Activated T-helper 1 cell treated with anti-CD3 and anti-CD28 coated beads, Interleukin-12 subunit alpha, Interleukin-12 subunit beta, Interleukin-2, Interleukin-4 antibody, amounts not matched to agents 30 ng/mL and 10 ng/mL and 1 ng/mL, durations not matched to agents 14 hours and 24 hours and 36 hours (primary cell): ENCODE measurements at regions not wholly inside any gene's neighbourhood (a gene's known extent, or its start where the extent isn't known, plus 50 kb on each side); places are given as distances from the start of the nearest gene placed in this dataset.

Experiments used
- DNase-seq: peaks from one replicate; pipeline ENCODE4 v3.0.0; 2021; ENCODE audit warnings: low spot score
- H3K27ac Mint-ChIP-seq: one replicate; pipeline ENCODE4 v1.8.0; 2021; ENCODE audit warnings: mild to moderate bottlenecking, mixed read lengths
- H3K27me3 Mint-ChIP-seq: one replicate; pipeline ENCODE4 v1.8.0; 2022; ENCODE audit warnings: mild to moderate bottlenecking, moderate library complexity, mixed read lengths; ENCODE audit not compliant: insufficient read depth
- H3K36me3 Mint-ChIP-seq: one replicate; pipeline ENCODE4 v1.8.0; 2021; ENCODE audit warnings: low read depth, mixed read lengths
- H3K4me1 Mint-ChIP-seq: one replicate; pipeline ENCODE4 v1.8.0; 2021; ENCODE audit warnings: low read depth, mixed read lengths
- H3K4me3 Mint-ChIP-seq: one replicate; pipeline ENCODE4 v1.8.0; 2021; ENCODE audit warnings: mild to moderate bottlenecking, moderate library complexity, mixed read lengths
- H3K9me3 Mint-ChIP-seq: one replicate; pipeline ENCODE4 v1.8.0; 2021; ENCODE audit warnings: mixed read lengths
- intact Hi-C: fragments of 100-400 bp; cut with micrococcal nuclease; formaldehyde crosslinking; loops from one replicate; pipeline ENCODE4 v1.15.1; 2024

- H3K36me3 Mint-ChIP-seq: no peaks in the 10 kb centered on the region
- H3K9me3 Mint-ChIP-seq: peaks cover 32% of the 10 kb centered on the region
- H3K4me1 Mint-ChIP-seq: no peaks in the 10 kb centered on the region
- no peak for DNase-seq
- no peaks in the 10 kb centered on the region for H3K27me3 Mint-ChIP-seq
- no peak overlapping the region for H3K4me3 Mint-ChIP-seq
- intact Hi-C loops: no loop called here
- H3K27ac Mint-ChIP-seq: no peak overlapping the region
Measured at GRCh38 chr5:31008231-31008630, 185.3 kb upstream of the CDH6 start.

- intact Hi-C loops: no loop called here
- peaks cover 32% of the 10 kb centered on the region for H3K9me3 Mint-ChIP-seq
- no peaks in the 10 kb centered on the region for H3K27me3 Mint-ChIP-seq
- DNase-seq: no peak
- H3K36me3 Mint-ChIP-seq: no peaks in the 10 kb centered on the region
- no peak overlapping the region for H3K27ac Mint-ChIP-seq
- H3K4me3 Mint-ChIP-seq: no peak overlapping the region
- H3K4me1 Mint-ChIP-seq: no peaks in the 10 kb centered on the region
Measured at GRCh38 chr5:31007672-31008071, 185.8 kb upstream of the CDH6 start.

DNA sequence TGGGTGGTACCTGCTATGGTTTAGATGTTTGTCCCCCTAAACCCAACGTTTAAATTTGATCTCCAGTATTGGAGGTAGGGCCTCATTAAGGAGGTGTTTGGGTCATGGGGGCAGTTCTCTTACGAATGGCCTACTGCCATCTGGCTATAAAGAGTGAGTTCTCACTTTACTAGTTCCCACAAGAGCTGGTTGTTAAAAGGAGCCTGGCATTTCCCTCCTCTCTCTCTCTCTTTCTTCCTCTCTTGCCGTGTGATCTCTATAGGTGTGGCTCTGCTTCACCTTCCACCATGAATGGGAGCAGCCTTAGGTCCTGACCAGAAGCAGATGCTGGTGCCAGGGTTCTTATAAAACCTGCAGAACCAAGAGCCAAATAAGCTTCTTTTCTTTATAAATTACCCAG, 193.2 kb upstream of the CDH6 start:
- H3K27ac Mint-ChIP-seq: no peak overlapping the region
- no peaks in the 10 kb centered on the region for H3K4me1 Mint-ChIP-seq
- H3K27me3 Mint-ChIP-seq: no peaks in the 10 kb centered on the region
- intact Hi-C loops: no loop called here
- H3K36me3 Mint-ChIP-seq: no peaks in the 10 kb centered on the region
- no peak overlapping the region for H3K4me3 Mint-ChIP-seq
- DNase-seq: no peak
- peaks cover 25% of the 10 kb centered on the region for H3K9me3 Mint-ChIP-seq

- peaks cover 20% of the 10 kb centered on the region for H3K9me3 Mint-ChIP-seq
- no peaks in the 10 kb centered on the region for H3K36me3 Mint-ChIP-seq
- DNase-seq: no peak
- no peak overlapping the region for H3K4me3 Mint-ChIP-seq
- H3K27ac Mint-ChIP-seq: no peak overlapping the region
- H3K4me1 Mint-ChIP-seq: no peaks in the 10 kb centered on the region
- intact Hi-C loops: no loop called here
- no peaks in the 10 kb centered on the region for H3K27me3 Mint-ChIP-seq
Measured at GRCh38 chr5:30997681-30998080, 195.8 kb upstream of the CDH6 start.

GRCh38 chr5:30994902-30995301, 198.6 kb upstream of the CDH6 start:
- intact Hi-C loops: no loop called here
- H3K27me3 Mint-ChIP-seq: no peaks in the 10 kb centered on the region
- H3K36me3 Mint-ChIP-seq: no peaks in the 10 kb centered on the region
- peaks cover 6% of the 10 kb centered on the region for H3K9me3 Mint-ChIP-seq
- DNase-seq: no peak
- no peak overlapping the region for H3K4me3 Mint-ChIP-seq
- no peaks in the 10 kb centered on the region for H3K4me1 Mint-ChIP-seq
- H3K27ac Mint-ChIP-seq: no peak overlapping the region

DNA sequence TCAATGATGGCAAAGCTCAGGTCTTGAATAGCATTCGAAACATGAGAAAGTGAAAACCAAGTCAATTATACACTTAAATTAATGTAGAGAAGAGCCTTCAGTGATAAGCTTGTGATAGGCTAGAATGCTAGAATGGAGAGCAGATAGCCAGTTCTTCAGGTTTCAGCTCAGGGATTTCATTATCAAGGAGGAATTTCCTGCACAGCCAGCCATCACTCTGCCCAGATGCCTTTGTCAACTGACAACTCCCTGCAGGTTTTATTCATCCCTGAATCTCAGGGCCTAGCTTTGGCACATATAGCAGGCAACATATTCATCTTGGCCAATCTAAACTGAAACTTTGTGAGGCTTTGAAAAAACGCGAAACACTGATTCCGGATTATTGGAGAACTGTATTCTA, 199.3 kb upstream of the CDH6 start:
- Mint-ChIP-seq H3K4me1 (no peaks in the 10 kb centered on the region), H3K36me3 (no peaks in the 10 kb centered on the region), H3K4me3 (no peak overlapping the region), H3K27ac (no peak overlapping the region), H3K27me3 (no peaks in the 10 kb centered on the region), H3K9me3 (peaks cover 9% of the 10 kb centered on the region)
- no peak for DNase-seq
- intact Hi-C loops: no loop called here

DNA sequence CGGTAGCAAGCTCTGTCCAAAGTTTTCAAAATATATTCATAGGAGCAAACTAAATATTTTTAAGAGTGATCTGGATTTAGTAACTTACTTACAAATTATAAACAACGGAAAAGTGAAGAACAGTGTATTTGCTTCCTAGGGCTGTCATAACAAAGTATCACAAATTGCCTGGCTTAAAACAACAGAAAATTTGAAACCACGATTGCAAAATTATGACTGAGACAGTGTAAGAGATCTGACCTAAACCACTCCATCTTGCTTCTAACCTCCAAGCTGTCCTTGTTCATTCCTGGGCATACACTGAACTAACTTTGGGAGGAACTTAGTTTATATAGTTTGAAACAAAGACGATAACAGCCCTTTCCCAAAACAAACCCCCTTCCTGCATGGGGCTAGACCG, 202.0 kb upstream of the CDH6 start:
- no peak overlapping the region for H3K4me3 Mint-ChIP-seq
- H3K27me3 Mint-ChIP-seq: no peaks in the 10 kb centered on the region
- H3K36me3 Mint-ChIP-seq: no peaks in the 10 kb centered on the region
- H3K27ac Mint-ChIP-seq: no peak overlapping the region
- intact Hi-C loops: no loop called here
- no peak for DNase-seq
- peaks cover 16% of the 10 kb centered on the region for H3K9me3 Mint-ChIP-seq
- H3K4me1 Mint-ChIP-seq: no peaks in the 10 kb centered on the region

GRCh38 chr5:30981576-30981975, 211.9 kb upstream of the CDH6 start:
- H3K27ac Mint-ChIP-seq: no peak overlapping the region
- no peak overlapping the region for H3K4me3 Mint-ChIP-seq
- H3K4me1 Mint-ChIP-seq: no peaks in the 10 kb centered on the region
- H3K27me3 Mint-ChIP-seq: no peaks in the 10 kb centered on the region
- no peak for DNase-seq
- peaks cover 6% of the 10 kb centered on the region for H3K9me3 Mint-ChIP-seq
- intact Hi-C loops: no loop called here
- no peaks in the 10 kb centered on the region for H3K36me3 Mint-ChIP-seq

- no peak for DNase-seq
- no peaks in the 10 kb centered on the region for H3K36me3 Mint-ChIP-seq
- H3K27me3 Mint-ChIP-seq: no peaks in the 10 kb centered on the region
- intact Hi-C loops: no loop called here
- H3K4me3 Mint-ChIP-seq: no peak overlapping the region
- H3K4me1 Mint-ChIP-seq: no peaks in the 10 kb centered on the region
- peaks cover 1% of the 10 kb centered on the region for H3K9me3 Mint-ChIP-seq
- H3K27ac Mint-ChIP-seq: no peak overlapping the region
Measured at GRCh38 chr5:30968971-30969370, 224.5 kb upstream of the CDH6 start.

GRCh38 chr5:30960036-30960435, 233.4 kb upstream of the CDH6 start:
- no peak for DNase-seq
- no peaks in the 10 kb centered on the region for H3K27me3 Mint-ChIP-seq
- intact Hi-C loops: no loop called here
- no peaks in the 10 kb centered on the region for H3K4me1 Mint-ChIP-seq
- no peaks in the 10 kb centered on the region for H3K36me3 Mint-ChIP-seq
- H3K4me3 Mint-ChIP-seq: no peak overlapping the region
- H3K27ac Mint-ChIP-seq: no peak overlapping the region
- no peaks in the 10 kb centered on the region for H3K9me3 Mint-ChIP-seq

GRCh38 chr5:30959238-30959637, 234.2 kb upstream of the CDH6 start:
- no peaks in the 10 kb centered on the region for H3K9me3 Mint-ChIP-seq
- no peaks in the 10 kb centered on the region for H3K4me1 Mint-ChIP-seq
- H3K27me3 Mint-ChIP-seq: no peaks in the 10 kb centered on the region
- H3K4me3 Mint-ChIP-seq: no peak overlapping the region
- intact Hi-C loops: no loop called here
- DNase-seq: no peak
- H3K27ac Mint-ChIP-seq: no peak overlapping the region
- no peaks in the 10 kb centered on the region for H3K36me3 Mint-ChIP-seq

DNA sequence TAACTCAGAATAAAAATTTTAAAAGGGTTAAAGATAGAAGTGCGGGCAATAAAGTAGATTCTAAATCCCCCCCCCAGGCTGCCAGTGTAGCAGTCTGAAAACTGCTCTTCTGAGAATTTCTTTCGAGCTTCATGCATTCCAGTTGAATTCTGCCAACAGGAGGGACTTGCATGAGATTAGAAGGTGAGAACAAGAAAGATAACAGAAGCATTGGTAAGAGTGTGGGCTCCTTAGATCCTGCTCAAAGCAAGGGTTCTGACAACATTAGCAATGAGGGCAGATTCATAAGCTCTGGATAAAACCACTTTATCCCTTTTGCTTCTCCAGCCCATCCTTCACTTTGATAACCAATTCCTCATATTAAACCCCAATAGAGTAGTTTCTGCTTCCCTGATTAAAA, 235.9 kb upstream of the CDH6 start:
- Mint-ChIP-seq H3K9me3 (peaks cover 4% of the 10 kb centered on the region), H3K27me3 (no peaks in the 10 kb centered on the region), H3K4me1 (no peaks in the 10 kb centered on the region), H3K4me3 (no peak overlapping the region), H3K27ac (no peak overlapping the region), H3K36me3 (no peaks in the 10 kb centered on the region)
- intact Hi-C loops: no loop called here
- no peak for DNase-seq

DNA sequence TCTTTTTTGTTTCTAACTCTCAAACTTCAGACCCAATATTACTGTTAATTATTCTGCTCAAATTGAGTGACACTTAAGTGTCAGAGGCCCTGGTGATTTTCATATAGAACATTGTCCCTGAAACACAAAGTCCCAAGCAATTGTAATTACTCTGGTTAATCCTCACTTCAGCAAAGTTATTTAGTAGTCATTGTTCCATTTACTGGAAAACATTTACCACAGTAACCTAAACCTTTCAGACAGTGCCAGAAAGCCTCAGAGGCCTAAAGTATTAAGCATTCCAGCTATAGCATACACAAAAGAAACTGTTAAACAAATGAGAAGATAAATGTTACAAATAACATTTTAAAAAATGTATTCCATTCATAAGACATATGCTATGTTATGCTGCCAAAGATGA, 237.2 kb upstream of the CDH6 start:
- Mint-ChIP-seq H3K9me3 (peaks cover 4% of the 10 kb centered on the region), H3K36me3 (no peaks in the 10 kb centered on the region), H3K4me3 (no peak overlapping the region), H3K27me3 (no peaks in the 10 kb centered on the region), H3K27ac (no peak overlapping the region), H3K4me1 (no peaks in the 10 kb centered on the region)
- no peak for DNase-seq
- intact Hi-C loops: no loop called here

- no peaks in the 10 kb centered on the region for H3K27me3 Mint-ChIP-seq
- no peak for DNase-seq
- no peaks in the 10 kb centered on the region for H3K36me3 Mint-ChIP-seq
- H3K4me3 Mint-ChIP-seq: no peak overlapping the region
- no peaks in the 10 kb centered on the region for H3K4me1 Mint-ChIP-seq
- H3K9me3 Mint-ChIP-seq: peaks cover 6% of the 10 kb centered on the region
- intact Hi-C loops: no loop called here
- H3K27ac Mint-ChIP-seq: no peak overlapping the region
Measured at GRCh38 chr5:30937070-30937469, 256.4 kb upstream of the CDH6 start.
